ENCODE measurements at regions not wholly inside any gene's neighbourhood (a gene's known extent, or its start where the extent isn't known, plus 50 kb on each side); places are given as distances from the start of the nearest gene placed in this dataset.

DNA sequence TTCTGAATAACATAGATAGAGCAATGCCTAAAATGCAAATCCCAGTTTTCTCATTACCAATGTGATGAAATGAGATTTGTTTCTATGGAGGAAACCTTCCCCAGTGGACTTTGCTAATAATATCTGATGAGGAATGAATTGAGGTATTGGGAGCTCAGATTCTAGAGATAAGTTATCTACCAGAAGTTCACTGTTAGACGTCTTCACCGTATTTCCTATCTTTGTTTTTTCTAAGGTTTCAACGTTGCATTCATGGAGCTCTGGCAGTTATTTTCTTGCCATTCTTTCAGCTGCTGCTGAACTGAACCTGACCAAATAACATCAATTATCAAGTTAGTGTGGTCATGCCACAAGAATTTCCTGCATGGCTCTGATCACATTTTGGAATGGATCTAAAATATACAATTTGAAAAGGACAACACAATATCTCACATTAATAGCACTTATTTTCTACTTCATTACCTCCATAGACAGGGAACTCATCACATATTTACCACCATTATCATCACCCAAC, 511.8 kb upstream of the LCORL start:
- TF ChIP-seq, protein P1, sequence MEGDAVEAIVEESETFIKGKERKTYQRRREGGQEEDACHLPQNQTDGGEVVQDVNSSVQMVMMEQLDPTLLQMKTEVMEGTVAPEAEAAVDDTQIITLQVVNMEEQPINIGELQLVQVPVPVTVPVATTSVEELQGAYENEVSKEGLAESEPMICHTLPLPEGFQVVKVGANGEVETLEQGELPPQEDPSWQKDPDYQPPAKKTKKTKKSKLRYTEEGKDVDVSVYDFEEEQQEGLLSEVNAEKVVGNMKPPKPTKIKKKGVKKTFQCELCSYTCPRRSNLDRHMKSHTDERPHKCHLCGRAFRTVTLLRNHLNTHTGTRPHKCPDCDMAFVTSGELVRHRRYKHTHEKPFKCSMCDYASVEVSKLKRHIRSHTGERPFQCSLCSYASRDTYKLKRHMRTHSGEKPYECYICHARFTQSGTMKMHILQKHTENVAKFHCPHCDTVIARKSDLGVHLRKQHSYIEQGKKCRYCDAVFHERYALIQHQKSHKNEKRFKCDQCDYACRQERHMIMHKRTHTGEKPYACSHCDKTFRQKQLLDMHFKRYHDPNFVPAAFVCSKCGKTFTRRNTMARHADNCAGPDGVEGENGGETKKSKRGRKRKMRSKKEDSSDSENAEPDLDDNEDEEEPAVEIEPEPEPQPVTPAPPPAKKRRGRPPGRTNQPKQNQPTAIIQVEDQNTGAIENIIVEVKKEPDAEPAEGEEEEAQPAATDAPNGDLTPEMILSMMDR (IDR thresholded peaks at IDR 0.05) = no peak
- Histone ChIP-seq H3K36me3 (no peaks in the 10 kb centered on the region), H3K9me3 (no peaks in the 10 kb centered on the region), H3K9ac (ENCODE audit: low read depth in 2 of 2, low read length in 2 of 2) (no peak overlapping the region), H3K4me1 (no peaks in the 10 kb centered on the region), H3K27ac (no peak overlapping the region), H3K4me3 (no peak overlapping the region), H3K27me3 (no peaks in the 10 kb centered on the region)
- no peak for DNase-seq
- intact Hi-C loops (cut with DNase I) = no loop called here

DNA sequence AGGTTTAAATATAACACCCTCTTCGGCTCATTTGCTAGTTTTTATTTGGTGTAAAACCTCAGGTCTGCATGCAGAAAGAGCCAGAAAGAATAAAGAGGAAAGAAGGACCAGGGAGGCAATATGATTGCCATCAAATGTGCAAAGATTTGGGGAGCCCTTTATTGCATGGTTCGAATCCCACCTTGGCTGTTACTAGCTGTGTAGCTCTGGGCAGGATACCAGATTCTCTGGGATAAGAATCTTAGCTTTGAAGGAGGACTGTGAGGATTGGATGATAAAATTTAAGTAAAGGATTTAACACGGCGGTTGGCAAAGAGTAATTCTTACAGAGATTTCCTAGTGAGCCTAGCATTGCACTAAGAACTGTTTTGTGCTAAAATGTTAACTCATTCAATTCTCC, 510.2 kb upstream of the LCORL start:
- Histone ChIP-seq H3K4me3 (no peak overlapping the region), H3K27ac (no peak overlapping the region), H3K36me3 (no peaks in the 10 kb centered on the region), H3K9me3 (no peaks in the 10 kb centered on the region), H3K27me3 (no peaks in the 10 kb centered on the region), H3K9ac (ENCODE audit: low read depth in 2 of 2, low read length in 2 of 2) (no peak overlapping the region), H3K4me1 (no peaks in the 10 kb centered on the region)
- TF ChIP-seq, protein P1 (IDR thresholded peaks at IDR 0.05) = no peak
- no peak for DNase-seq
- intact Hi-C loops (cut with DNase I) = no loop called here

DNA sequence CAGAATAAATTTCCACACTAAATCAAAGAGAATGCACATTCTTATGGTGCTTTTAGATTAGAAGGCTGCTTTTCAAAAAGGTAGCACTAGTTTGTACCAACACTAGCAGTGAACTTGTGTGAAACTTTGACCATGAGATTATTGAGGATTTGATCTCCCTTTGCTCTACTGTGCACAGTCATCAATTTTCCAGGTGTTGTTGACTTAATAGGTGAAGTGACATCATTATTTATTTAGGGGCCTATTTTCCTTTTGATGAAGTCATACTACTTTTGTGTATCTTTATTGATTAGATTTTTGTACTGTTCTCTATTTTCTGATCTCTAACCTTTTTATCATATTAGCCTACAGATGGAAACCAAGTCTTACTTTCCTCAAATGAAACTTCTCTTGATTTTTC, 507.9 kb upstream of the LCORL start:
- Histone ChIP-seq H3K27ac (no peak overlapping the region), H3K36me3 (no peaks in the 10 kb centered on the region), H3K4me1 (no peaks in the 10 kb centered on the region), H3K4me3 (no peak overlapping the region), H3K9me3 (no peaks in the 10 kb centered on the region), H3K9ac (ENCODE audit: low read depth in 2 of 2, low read length in 2 of 2) (no peak overlapping the region), H3K27me3 (no peaks in the 10 kb centered on the region)
- TF ChIP-seq, protein P1 (IDR thresholded peaks at IDR 0.05) = no peak
- intact Hi-C loops (cut with DNase I) = no loop called here
- no peak for DNase-seq

DNA sequence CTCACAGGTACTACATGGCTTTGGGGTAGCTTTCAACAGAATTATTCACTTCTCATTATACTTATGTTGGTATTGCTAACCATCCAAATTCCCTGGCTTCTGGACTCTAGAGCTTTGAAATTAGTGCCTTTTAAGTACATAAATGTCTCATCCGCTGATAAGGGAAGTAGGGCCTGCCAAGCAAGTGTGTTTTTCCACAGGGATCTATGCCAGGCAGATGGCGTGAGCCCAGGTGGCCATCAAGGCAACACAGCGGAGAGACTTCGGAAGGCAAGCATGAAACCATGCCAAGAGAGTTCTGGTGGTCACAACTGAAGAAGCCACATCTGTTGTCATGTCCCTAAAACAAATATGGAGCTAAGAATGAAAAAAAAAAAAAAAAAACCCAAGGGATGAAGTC, 503.1 kb upstream of the LCORL start:
- H3K9ac ChIP-seq (ENCODE audit: low read depth in 2 of 2, low read length in 2 of 2) = no peak overlapping the region
- intact Hi-C loops (cut with DNase I) = no loop called here
- TF ChIP-seq, protein P1 (IDR thresholded peaks at IDR 0.05) = no peak
- no peak for DNase-seq
- no peaks in the 10 kb centered on the region for H3K9me3 ChIP-seq
- no peak overlapping the region for H3K4me3 ChIP-seq
- H3K36me3 ChIP-seq = no peaks in the 10 kb centered on the region
- H3K4me1 ChIP-seq = no peaks in the 10 kb centered on the region
- H3K27ac ChIP-seq = no peak overlapping the region
- no peaks in the 10 kb centered on the region for H3K27me3 ChIP-seq

DNA sequence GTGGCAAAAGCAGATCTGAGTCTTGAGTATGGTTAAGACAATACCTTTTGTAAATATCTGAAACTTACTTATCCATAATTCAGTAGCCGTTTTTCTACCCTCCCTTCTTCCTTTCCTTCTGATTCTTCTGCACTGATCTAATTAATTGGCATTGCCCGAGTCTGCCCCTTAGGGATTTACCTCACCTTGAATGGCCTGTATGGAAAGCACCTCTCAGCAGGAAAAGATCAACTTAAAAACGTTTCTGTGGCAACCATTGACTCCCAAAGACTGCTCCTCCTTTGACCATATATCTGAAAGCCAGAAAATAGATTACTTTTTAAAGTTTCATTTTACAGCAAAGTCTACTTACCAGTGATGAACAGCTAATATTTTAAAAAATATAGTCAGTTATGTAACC, 496.5 kb upstream of the LCORL start:
- intact Hi-C loops (cut with DNase I) = no loop called here
- no peak for DNase-seq
- Histone ChIP-seq H3K4me3 (no peak overlapping the region), H3K9ac (ENCODE audit: low read depth in 2 of 2, low read length in 2 of 2) (no peak overlapping the region), H3K4me1 (no peaks in the 10 kb centered on the region), H3K9me3 (no peaks in the 10 kb centered on the region), H3K27me3 (no peaks in the 10 kb centered on the region), H3K27ac (no peak overlapping the region), H3K36me3 (no peaks in the 10 kb centered on the region)
- TF ChIP-seq, protein P1 (IDR thresholded peaks at IDR 0.05) = no peak

DNA sequence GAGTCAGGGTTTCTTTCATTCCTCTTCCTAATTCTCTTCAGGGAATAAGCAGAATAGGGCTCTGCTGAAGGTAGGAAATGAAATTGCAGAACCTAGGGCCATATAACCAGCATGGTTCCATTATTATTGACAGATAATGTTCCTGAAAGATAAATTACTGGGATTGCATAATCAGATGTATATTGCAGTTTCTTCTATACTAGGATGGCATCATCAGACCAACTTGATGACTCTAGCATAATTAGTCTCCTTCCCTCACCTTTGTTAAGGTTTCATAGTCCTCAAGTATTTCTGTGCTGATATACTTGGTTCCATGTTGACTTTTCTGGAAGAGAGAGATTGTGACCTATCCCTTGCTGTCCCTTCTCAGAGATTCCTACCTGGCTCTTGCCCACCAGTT, 492.3 kb upstream of the LCORL start:
- no peak overlapping the region for H3K4me3 ChIP-seq
- TF ChIP-seq, protein P1 (IDR thresholded peaks at IDR 0.05) = no peak
- H3K27ac ChIP-seq = no peak overlapping the region
- intact Hi-C loops (cut with DNase I) = no loop called here
- no peaks in the 10 kb centered on the region for H3K4me1 ChIP-seq
- no peaks in the 10 kb centered on the region for H3K27me3 ChIP-seq
- no peaks in the 10 kb centered on the region for H3K9me3 ChIP-seq
- no peak for DNase-seq
- H3K9ac ChIP-seq (ENCODE audit: low read depth in 2 of 2, low read length in 2 of 2) = no peak overlapping the region
- H3K36me3 ChIP-seq = no peaks in the 10 kb centered on the region

Measured in colonic mucosa (tissue), 4 donors.